ENCODE measurements at regions not wholly inside any gene's neighbourhood (a gene's known extent, or its start where the extent isn't known, plus 50 kb on each side); places are given as distances from the start of the nearest gene placed in this dataset.

DNA sequence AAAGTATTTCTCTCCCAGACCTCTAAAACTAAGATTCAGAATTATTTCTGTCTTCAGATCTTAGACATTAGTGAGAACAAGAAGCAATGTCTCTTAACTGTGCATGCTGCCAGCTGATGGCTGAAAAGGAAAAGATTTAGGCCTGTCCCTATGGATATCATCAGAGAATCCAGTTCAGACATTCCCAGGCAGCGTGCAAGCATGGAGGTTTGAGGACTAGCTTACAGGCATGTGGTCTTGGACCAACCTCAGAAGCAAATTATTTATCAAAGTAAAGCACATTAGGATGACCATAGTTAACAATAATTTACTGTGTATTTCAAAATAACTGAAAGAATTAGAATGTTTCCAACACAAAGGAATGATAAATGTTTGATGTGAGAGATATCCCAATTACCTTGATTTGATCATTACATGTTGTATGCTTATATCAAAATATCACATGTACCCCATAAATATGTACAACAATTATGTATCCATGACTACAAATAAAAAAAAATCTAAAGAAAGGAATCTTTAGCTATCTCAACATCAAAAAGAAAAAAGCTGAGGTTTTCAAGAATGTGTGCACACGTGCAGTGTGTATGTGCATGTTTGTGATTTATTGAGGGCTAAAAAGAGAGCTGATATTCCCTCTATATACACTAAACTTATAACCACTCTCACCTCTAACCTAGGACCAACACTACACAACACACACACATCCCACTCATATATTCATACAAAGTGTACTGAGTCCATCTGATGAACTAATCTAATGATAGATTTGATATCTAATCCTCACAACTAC is 108.9 kb upstream of the THBS1 start:
- DNase-seq = no peak

DNA sequence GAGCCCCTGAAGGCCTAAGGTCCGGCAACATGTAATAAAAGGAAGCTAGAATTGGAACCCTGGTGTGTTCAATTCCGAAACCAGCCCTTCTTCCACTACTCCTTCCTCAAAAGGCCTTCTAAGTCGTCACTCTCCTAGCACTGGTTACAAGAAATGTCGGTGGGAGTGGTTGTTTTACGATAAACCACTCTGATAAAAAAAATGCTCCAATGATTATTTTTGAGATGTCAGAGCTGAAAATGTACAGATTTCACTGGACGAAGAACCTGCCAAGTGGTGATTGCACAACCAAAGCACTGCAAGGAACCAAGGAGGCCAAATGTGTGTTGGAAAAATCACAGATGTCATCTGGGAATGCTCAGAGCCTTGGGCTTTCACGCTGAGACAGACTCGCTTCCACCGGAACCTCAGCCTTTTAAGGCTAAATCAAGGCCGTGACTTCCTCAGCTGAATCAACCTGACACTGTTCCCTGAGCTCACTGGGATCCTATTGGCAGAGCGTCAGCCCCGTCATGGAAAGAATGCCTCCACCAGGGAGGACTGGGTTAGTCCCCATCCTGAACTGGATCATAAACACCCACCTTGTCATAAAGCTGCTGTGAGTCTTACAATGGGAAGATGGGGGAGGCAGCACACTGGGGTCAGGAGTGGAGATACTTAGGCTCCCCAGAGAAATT is 108.1 kb upstream of the THBS1 start:
- DNase-seq = no peak

DNA sequence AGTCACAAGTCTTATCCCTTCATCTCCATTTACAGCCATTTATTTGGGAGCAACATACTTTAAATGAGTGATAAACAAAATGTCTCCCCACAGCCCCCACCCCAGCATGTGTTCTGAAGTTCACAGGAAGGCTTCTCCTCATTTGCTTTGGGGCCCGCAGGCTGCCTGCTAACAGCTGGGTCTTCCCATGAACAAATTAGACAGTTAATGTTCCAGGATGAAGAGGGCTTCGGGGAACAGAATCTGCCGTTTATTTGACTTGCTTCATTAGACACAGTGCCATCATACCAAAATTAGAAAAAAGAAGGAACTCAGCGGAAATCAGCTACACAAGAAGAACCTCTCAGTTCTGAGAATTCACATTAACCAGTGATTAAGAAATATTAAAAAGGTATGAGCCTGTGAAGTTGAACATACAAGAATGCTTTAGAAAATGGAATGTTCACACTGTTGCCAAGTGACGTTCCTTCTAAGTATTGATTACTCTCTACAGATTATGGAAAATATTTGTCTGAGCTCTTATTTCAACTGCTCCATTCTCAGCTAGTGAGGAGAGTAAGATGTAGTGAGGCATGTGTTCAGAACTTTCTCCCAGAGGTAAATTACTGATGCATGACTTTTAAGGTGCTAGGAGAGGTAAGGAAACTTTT is 107.5 kb upstream of the THBS1 start:
- no peak for DNase-seq

DNA sequence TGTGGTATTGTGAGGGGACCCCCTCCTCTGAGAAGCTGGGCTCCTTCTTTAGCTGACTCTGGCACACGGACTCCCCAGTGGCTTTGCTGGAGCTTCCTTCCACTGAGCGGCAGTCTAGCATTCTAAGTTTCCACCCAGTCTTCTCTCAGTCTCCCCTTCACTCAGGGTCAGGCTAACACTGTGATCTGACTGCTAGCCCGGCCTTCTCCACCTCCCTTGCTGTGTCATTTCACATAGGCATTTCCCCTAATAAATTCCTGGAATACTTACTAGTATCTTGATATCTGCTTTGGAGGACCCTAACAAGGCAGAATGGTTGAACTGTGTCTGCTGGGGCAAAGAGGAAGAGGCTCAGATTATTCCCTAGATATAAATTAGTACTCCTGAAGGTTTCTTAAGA is 106.2 kb upstream of the THBS1 start:
- DNase-seq = no peak

- DNase-seq = no peak
Observed at GRCh38 chr15:39478996-39479395, 101.9 kb upstream of the THBS1 start.

GRCh38 chr15:39479911-39480310 is 101.0 kb upstream of the THBS1 start:
- DNase-seq = no peak

- no peak for DNase-seq
Observed at GRCh38 chr15:39482459-39482858, 98.4 kb upstream of the THBS1 start.

GRCh38 chr15:39486621-39487457 is 94.0 kb upstream of the THBS1 start:
- no peak for DNase-seq

DNA sequence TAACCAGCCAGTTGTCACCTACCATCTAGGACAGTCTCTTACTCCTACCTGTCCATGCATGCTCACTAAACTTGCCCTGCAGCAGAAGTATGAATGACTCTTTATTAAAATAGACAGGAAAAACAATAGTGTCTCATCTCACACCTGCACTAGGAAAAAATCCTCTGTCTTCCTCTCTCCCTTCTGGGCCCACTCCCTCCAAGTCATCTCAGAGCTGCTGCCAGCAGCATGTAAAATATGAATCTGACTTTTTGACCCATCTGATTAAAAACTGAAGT is 93.5 kb upstream of the THBS1 start:
- DNase-seq = no peak

DNA sequence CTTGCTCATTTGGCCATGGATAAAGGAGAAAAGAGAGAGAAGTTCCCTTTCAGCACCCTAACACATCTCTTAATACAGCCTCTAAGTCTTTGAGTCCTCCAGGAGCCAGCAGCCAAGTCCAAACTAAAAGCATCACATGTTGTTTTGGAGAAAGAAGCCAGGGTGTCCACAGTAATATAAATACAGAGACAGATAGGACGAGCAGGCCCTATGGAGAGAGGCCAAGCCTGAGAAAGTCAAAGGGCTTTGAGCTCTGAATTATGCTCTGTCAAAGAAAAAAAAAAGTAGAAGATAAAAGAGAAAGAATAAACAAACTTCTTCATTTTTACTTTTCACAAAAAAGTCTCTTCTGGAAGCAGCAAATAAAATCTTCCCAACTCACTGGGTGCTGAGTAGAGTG is 92.4 kb upstream of the THBS1 start:
- DNase-seq = no peak

DNA sequence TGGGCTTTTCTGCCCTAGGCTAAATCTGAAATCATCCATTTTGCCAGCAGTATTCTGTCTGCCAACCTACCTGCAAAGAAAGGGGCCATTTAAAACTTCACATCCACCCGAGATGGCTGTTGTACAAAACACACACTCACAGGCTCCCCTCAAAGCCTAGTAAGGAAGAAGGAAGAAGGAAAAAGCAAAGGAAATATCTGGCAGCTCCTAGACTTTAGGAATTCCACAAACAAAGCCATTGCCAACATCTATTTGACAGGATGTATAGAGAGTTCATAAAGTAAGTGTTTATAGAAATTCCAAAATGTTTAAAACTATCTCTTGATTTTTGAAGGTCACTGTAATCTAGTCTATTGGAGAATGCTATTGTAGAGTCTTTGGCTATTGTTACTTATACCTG is 91.9 kb upstream of the THBS1 start:
- DNase-seq = no peak

GRCh38 chr15:39491115-39491885 is 89.6 kb upstream of the THBS1 start:
- DNase-seq = no peak

DNA sequence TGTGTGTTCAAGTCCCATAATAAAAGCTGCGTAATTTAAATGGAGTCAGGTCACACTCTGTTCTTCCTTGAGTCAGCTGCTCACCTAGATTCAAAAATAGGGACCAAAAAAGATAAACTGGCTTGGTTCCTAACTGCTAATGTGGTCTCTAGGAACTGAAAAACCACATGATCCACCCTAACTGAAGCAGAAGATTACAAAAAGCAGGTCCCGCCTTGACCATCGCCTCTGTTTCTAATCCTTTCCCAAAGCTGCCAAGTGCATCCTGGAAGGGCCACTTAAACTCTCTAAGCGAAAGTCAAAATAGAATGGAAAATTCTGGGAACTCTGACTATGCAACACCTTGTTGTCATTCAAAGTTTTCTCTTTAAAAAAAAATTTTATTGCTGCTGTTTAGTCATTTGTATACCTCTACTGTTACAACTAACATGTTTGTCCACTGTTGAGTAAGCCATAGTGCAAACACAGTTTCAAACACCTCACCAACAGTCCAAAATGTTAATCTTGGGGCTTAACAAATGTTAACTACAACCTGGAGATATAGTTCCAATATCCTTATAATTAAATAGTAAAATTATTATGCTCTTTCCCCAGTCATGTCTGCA is 88.9 kb upstream of the THBS1 start:
- no peak for DNase-seq

DNA sequence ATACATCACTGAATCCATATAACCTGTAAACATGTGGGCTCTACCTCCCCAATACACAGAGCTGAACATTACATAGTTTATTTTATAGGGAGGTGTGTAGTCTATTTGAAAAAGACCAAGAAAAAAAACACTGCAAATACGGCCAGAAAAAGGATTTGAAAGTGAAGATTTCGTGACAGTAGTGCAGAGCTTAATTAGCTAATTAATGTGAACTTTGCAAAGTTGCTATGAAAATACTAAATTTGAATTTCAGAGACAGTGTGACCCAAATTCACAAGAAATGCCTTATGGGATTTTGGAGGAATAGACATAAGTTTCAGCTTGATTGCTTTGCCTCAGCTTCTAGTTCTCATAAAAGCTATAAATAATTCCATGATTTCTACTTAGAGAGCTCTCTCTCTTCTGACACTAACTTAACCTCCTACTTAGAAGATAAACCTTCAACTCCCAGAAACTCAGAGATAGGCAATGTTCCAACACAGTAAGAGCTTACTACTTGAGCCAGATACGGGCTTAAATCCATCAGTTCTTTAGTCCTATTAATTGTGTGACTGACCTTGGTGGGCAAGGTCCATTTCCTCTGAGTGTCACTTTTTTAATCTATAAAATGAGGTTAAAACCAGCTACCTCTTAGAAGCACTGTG is 87.3 kb upstream of the THBS1 start:
- DNase-seq = no peak

DNA sequence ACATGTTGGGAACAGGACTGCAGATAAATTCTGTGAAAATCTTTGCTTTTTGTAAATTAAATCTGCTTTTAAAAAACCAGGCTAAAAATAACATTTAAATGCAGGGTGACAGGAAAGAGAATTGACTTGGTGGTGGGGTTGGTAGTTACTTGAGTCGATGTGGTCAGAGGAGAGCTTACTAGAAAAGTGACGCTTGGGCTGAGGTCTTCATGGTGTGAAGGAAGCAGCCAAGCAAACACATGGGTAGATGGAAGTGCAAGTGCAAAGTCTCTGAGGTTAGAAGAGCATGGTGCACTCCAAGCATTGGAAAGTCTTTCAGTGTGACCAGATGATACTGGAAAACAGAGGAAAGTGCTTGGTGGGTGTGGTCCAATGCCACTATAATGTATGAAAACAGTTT is 86.4 kb upstream of the THBS1 start:
- no peak for DNase-seq

DNA sequence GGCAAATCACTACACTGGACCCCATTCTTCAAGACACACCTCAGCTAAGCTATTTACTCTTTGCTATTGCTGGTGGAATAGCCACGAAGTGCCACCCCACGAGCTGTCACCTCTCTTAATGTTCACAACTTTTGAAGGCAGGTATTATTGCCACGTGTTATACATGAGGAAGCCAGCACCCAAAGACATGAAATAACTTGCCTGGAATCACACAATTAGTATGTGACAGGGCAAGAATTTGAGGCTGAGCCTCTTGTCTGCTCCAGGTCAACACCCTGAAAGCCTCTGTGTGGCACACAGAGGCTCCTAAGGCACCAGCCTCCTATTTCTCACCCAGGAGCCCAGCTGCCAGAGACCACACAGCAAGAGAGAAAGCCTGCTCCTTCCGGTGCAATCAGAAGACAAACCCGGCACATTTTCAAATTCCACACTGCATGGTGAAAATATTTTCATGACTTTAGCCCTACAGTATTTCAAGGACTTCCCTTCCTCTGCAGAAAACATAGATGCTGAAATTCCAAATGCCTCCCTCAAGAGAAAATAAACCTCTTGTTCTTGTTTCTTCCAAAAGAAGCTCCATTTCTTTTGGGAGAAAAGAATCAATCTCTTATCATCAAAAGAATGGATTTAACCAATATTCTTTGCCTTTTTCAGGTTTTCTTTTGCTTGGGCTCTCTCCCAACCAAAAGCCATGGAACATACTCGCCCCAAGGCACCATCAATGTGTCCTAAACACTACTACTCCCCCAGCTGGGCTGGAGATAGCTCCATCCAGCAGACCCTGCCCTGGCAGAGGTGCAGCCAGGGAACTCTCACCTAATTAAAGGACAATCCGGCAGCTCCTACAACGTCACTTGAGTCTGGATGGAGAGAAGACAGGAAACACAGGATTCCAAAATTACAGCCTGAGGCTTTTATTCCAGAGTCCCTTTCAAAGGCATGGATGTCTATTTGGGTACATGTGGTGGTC is 84.7 kb upstream of the THBS1 start:
- no peak for DNase-seq

DNA sequence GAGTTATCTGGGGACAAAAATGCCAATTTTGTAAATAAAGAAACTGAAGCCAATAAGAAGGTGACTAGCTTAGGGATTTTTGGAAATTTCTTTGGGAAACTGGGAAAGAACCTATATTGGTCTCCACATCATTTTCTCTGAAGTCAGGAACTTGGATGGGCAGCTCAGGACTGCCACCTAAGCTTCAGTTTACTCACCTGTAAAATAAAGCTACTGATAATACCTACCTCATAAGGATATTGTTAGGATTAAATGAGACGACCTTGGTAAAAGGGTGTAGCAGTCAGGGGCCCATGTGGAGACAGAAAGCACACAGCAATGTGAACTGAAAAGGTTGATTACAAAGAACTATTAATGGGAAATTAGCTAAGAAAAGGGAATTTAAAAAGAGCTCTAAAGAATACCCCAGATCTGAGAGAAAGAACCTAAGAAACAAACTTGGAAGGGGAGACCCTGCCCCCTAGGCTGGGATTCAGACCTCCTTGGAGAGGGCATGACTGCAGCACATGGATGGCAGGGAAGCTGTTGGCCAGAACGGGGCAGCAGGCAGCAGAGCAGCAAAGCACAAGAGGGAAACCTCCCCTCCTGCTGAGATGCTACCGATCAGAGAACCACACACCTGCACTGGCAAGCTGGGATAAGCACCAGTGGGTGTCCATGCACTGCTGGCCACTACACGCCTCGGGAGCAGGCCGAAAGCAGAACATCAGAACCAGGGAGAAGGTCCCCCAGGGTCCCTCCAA is 83.7 kb upstream of the THBS1 start:
- DNase-seq = peak; percentile 24

- DNase-seq = no peak
Observed at GRCh38 chr15:39497759-39498565, 82.9 kb upstream of the THBS1 start.

- DNase-seq = no peak
Observed at GRCh38 chr15:39498629-39499028, 82.2 kb upstream of the THBS1 start.
